ENCODE measurements at regions not wholly inside any gene's neighbourhood (a gene's known extent, or its start where the extent isn't known, plus 50 kb on each side); places are given as distances from the start of the nearest gene placed in this dataset.

DNA sequence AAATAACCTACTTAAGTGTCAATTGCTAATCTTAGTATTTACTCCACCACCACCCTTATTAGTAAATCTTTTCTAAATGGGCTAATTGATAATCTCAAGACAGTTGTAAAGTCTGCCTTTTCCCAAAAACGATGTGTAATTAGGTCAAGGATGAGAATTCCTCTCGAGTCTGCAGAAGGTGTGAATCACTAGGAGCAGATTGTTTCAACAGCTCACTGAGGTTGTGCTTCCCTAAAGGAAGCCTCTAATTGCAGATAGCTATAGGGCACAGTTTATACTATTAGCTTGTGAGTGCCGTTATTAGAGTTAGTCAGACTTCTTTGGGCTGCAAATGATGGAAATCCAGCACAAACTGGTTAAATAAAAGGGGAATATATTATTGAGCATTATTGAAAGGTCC, 84.9 kb downstream of the C11orf91 start:
- DNase-seq, result no peak

DNA sequence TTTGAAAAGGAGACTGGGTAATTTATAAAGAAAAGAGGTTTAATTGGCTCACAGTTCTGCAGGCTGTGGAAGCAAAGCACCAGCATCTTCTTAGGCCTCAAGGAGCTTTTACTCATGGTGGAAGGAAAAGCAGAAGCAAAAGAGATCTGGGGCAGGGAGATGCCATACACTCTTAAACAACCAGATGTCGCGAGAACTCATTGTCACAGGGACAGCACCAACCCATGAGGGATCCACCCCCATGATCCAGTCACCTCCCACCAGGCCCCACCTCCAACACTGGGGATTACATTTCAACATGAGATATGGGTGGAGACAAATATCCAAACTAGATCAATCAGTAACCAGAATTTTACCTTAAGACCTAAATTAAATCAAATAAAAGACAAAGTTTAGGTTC, 87.2 kb downstream of the C11orf91 start:
- no peak for DNase-seq

DNA sequence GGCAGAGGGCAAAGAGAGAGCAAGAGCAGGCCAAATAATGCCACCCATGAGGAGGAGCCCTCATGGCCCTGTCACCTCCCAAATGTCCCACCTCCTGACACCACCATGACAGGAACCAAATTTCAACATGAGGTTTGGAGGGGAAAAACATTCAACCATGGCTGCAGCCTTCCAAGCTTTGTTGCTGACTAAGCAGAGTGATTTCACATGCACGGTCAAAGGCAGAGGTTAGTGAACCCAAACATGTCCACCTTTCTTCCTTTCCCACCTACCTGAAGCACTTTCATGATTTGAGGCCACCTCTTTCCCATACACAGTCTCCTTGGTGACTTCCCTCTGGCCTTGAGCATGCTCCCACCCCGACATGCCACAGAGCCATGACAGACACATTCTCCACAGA, 89.7 kb downstream of the C11orf91 start:
- DNase-seq, result no peak

DNA sequence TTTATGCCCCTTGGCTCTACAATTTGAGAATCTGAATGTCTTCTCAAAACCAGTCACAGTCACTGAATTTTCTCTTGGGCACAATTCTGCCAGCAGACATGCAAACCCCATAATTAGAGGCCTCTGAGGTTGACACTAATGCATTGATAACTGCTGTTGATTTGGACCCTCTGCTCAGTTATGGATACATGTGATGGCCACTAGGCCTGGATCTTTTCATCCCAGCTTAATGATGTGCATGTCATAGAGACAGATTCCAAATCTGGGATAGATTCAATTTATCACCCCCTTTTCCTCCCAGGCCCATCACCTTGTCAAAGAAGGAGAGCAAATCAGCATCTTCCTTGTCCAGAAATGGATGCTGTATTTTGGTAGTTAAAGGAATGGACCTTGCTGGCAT, 92.2 kb downstream of the C11orf91 start:
- no peak for DNase-seq

DNA sequence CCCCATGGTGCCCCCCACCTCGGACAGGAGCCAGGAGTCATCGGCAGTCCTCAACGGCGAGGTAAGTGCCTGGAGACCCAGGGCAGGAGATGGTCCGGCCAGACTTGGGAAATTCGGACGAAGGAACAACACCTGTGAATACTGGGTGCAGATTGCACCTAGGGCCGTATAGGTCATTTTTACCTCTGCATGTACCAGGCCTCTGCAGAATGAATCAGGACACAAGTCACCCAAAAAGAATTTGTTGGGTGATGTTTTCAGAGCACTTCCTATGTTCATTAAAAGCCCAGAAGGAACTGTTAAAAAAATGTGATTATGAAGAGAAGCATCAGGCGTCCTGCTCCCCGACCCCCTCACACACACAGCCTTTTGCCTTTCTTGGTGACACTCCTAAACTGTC, 93.9 kb downstream of the C11orf91 start:
- DNase-seq, result peak; percentile 60

DNA sequence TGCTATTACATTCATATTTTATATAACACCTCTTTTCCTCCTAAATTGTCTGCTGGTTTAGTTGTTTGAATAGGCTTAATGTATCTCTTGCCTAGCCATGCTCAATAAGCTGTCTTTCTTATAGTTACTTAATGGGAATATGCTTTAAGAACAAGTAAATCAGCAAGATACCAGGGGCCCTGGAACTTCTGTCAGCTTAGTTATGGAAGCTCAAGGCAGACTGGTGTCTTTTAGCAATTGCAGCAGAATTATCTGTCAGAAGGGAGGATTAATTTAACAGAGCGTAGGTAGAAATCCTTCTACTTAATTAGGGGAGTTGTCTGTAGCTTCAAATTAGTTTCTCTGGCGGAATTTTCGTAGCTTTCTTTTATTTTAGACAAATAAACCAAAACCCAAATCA, 94.9 kb downstream of the C11orf91 start:
- no peak for DNase-seq

DNA sequence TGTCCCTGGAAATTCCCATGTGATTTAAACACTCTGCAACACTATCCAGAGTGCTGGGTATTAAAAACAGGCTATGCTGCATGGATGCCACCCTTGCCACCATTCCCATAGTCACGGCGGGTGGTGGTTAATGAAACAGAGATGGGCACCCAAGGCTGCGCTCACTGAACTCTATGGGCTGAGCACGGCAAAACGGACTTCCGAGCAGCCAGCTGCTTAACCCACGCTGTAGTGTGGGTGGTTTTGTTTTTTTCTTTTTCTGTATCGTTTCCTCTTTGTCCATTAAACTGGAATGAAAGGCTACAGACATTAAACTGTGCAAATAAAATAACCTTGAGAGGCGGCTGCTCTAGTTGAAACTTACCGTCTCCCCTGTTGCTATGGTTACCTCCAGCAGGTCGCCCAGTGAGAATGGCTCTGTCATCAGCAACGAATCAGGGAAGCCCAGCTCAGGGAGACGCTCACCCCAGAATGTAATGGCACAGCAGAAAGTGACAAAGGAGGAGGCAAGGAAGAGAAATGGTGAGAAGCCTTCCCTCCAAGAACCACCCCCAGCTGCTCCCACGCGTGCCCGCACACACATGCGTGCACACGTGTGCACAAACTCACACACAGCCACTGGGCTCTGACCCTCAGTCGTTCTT, 102.1 kb downstream of the C11orf91 start:
- no peak for DNase-seq

DNA sequence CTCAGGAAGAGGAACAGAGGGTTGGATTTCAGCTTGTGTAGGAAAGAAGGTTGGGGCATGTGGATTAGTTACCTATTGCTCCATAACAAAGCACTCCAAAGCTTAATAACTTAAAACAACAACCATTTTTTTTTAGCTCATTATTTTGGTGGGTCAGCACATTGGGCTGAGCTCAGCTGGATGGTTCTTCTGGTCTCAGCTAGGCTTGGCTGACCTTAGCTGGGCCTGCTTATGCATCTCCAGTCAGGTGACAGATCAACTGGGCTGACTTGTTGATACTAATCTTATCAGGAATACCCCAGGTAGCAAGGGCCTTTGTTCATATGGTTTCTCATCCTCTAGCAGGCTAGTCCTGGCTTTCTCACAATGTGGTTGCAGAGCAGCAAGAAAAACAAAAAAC, 106.4 kb downstream of the C11orf91 start:
- no peak for DNase-seq

DNA sequence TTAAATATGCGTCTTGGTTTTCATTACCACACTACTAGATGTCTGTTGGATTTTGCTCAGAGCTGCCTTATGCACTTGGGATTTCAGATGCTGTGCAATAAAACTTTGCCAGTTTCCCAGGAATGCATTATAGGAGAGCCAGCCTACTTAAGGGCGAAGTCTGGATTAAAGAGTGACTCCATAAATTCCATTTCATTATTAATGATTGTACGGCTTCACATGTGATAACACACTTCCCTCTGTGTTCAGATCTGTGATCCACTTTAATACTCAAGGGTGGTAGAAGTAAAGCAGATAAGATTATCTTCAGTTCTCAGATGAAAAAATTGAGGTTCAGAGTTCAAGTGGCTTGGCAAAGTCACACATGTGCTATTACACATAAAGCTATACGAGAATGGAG, 110.2 kb downstream of the C11orf91 start:
- no peak for DNase-seq

DNA sequence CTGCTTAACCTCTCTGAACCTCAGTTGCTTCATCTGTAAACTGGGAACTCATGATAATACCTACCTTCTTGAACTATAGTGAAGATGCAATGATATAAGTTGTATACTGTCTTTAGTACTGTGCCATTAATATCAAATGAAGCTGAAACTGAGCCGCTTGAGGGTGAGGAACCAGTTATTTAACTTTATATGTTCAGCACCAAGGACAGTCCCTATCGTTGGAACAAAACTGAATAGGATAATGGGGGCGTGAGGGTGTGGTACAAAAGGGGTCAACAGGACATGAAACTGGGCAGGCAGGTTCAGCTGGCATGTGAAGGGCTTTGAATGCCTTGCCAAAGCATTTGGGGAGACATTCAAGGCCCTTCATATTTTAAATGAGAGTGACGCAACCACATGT, 112.6 kb downstream of the C11orf91 start:
- no peak for DNase-seq

DNA sequence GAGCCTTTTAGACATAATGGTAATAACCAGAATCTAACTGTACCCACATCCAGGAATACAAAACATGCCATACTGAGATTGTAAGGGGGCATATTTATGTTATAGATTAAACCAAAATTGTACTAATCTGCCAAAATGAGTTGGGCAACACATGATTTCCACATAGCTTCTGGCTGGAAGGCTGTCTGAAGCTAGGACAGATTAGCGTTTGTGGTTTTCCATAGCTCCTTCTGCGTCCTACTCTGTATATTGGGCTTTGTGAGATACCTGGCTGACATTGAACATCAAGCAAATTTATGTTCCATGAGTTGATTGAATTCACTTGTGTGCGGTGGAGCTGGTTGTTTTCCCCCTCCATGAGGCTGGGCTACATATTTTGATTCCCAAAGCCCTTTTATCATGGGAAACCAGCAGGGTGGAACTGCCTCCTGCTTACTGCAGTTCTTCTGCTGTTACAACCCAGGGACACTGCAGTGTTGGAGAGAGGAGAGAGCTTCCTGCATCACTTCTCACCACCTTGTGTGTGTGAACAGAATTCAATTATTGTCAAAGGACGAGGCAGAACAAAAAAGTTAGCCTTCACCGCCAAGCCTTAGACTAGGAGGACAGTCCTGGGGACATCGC, 114.9 kb downstream of the C11orf91 start:
- no peak for DNase-seq

DNA sequence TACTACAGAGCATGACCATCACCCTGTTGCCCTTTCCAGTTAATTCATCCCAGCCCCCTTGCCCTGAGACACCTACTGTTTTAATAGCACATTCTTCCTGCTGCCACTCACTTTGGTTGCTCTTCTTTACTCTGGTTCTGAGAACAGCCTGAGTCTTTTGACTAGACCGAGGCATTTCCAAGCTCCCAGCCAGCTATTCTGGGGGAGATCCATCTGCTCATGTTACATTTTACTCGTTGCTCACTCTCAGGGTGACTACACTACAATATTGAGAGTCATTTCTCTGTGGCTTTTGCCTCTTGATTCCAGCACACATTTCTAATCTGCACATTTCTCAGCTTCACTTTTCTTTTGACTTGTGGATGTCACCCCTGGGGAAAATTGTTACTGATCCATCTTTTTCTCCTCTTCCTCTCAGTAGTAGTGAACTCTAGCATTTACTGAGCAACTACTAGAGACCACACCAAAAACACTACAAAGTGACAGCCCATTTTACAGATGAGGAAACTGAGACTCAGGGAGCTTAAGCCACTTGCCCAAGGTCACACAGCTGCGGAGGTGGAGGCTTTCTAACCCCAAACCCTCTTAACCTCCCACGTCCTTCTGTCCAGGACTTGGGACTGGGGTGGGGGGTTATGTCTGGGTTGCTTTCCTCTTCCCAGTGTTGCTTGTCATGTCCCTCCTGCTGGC, 117.8 kb downstream of the C11orf91 start:
- DNase-seq, result no peak

DNA sequence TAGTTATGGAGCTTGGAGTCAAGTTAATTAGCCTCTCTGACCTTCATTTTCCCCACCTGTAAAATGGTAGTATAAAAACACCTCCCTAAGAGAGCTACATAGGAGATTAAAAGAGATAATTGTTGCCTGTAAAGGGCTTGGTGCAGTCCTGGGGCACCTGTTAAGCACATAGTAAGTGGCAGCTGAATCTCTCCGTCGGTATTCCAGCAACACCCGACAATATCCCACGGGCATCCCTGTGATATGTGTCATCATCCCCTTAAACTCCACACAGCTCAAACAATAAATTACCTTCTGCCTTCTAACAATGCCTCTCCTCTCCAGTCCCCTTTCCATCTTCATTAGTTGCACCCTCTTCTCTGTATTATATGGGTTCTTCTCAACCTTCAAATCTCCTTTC, 121.5 kb downstream of the C11orf91 start:
- DNase-seq, result no peak

DNA sequence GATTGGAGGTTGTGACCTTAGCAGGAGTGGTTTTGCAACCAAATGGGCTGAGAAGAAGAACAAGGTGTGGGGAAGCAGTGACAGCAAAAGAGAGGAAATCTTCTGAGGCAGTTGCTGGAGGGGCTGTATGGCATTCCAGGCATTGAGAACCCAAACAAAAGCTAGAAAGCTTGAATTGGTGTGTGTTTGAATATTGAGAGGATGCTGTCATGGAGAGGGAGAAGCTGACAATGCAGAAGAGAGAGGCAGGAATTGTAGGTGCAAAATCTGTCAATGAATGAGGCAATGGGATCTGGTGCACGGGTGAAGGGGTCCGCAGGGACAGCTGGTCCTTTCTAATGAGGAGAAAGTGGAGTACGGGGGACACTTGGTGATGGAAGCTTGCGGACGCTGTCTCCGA, 123.4 kb downstream of the C11orf91 start:
- no peak for DNase-seq

DNA sequence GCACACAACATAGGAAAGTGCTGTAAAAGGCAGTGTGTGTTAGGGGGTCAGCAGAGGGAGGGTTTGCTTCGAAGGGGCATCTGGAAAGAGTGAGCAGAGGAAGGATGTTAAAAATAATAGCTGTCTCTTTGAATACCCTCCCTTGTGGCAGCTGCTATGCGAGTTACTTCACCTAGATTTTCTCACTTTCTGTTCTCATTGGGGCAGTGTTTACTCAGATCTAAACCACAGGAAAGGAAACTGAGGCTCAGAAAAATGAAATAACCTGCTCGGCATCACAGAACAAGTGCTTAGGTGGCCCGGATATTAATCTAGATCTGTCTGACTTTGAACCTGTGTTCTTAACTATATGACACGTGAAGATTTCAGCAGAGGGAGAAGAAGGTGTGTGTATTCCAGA, 125.3 kb downstream of the C11orf91 start:
- DNase-seq, result no peak

DNA sequence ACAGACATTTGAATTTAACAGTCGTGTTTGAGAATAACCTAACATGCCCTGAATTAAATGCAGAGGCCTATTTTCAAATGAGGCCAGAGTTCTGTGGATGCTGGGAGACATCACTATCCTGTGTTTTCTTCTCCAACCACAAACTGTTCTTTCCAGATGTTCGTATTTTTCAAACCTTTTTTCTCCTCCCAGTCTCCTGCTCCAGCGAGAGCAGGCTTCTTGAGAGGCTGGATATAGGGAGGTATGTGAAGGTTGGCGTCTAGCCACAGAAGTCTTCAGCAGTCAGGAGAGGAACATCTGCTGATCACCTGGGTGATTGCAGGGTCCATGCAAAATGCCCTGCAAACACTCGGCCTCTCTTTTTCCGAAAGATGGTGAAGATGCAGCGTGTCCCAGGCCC, 126.3 kb downstream of the C11orf91 start:
- DNase-seq, result no peak

DNA sequence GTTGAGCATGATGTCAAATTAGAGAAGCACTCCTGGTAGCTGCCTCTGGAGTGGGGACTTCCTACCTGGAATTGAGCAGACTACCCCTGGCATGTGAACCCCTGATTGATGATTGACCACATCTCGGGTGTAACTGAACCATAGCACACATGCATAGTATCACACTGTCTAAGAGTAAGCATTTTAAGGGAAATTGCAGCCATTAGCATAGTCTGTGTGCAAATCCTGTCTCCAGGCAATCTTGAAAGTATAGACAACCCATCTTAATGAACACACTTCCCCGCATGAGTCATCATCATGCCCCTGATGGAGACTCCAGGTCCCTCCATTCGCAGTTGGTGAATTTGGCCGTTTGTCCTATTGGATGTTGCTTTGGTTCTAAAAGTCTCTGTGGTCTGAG, 131.3 kb downstream of the C11orf91 start:
- DNase-seq, result no peak

DNA sequence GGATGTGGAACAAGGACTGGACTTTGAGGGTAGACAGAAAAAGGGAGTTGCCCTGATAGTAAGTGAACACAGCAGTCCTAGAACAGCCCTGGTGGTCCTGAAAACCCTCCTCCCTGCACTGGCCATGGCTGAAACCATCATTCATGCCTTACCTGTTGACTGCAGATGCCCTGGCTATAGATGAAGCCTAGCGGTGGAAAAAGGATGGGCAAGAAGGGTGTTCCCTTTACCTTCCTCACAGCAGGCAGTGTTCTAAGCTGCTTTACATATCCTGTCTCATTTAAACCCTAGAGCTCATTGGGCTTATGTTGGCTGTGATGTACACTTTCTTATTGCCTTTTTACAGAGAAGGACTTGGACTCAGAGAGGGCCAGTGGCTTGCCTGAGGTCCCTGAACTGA, 133.6 kb downstream of the C11orf91 start:
- DNase-seq, result no peak

DNA sequence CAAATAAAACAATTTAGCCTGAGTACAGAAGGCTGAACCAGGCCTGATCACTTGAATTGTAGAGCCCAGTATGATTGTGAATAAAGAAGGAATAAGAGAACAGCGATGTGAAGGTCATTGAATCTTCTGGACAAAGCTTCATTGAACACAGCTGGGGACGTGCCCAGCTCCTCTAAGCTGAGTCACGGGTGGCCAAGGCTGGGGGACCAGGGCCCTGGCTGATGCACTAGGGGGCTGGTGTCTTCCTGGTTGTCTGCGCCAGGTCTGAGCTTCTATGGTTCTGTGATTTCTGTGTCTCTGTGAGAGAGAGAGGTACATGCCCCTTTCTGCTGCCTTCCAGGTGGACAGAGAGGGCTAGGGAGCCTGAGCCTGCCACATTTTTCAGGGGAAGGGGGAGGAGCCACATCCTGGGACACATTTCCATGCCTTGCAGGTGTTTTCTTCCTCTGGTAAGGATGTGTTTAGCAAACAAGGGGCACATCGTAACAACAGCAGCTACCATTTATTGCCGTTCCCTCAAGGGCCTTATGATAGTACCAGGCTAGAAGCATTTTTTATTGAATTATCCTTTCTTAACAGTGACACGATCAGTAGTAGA, 135.7 kb downstream of the C11orf91 start:
- no peak for DNase-seq

DNA sequence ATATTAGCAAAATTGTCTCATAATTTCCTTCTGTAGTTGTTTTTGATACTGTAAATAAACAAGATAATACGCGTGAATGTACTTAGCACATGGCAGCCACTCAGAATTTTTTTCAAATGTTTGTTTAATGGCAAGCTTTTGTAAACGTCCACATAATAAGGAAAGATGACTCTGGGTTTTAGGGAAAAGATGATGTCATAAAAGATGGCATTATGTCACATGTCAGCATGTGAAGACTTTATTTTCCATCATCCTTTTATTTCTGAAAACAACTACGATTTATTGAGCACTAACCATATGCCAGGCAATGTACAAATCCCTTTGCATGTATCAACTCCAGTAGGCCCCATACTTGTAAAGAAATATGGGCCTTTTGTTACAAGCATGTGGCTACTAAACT, 139.9 kb downstream of the C11orf91 start:
- DNase-seq, result no peak

DNA sequence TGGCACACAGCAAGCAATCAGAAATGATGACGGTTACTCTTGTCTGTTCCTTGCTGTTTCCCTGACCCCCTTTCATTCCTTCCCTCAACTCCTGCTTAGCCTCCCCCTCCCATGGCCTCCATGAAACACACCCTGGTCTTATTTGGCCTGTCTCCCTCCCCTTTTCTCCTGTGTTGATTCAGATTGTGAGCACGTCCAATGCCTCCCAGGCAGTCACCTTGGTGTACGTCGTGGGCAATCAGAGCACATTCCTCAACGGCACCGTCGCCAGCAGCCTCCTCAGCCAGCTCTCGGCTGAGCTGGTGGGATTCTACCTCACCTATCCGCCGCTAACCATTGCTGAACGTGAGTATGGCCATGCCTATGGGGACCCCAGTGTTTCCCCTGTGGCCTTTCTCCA, 141.1 kb downstream of the C11orf91 start:
- peak; percentile 71 for DNase-seq

DNA sequence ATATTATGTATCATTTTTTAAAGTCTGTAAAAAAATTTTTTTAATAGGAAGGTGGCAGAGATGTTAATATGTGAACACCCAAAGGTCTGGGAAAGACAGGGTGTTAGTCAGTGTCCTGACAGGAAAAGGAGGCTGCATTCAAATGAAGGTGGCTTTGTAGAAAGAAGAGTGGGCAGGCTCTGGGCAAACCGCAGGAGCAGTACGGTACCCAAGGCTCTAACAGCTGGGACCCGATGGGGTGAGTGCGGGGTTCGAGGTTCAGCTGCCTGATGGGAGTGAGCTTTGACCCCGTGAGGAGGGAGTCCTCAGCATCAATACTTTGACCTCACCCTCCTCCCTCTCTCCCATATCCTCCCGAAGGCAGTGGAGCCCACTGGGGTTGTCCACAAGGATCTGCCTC, 142.5 kb downstream of the C11orf91 start:
- no peak for DNase-seq

DNA sequence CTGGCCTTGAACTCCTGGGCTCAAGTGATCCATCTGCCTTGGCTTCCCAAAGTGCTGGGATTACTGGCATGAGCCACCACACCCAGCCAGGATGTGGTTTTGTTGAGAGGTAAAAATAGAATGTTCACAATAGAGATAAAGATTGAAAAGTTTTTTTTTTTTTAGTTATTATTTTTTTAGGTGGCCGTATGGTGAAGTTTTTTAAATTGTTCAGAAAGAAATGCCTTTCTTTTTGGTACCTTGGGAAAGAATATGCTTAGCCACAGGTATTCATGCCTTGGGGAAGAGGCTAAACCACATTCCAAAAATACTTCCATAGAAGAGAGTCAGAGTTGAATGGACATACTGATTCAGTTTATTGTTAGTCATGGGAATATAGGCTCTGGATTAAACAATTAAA, 143.4 kb downstream of the C11orf91 start:
- no peak for DNase-seq

DNA sequence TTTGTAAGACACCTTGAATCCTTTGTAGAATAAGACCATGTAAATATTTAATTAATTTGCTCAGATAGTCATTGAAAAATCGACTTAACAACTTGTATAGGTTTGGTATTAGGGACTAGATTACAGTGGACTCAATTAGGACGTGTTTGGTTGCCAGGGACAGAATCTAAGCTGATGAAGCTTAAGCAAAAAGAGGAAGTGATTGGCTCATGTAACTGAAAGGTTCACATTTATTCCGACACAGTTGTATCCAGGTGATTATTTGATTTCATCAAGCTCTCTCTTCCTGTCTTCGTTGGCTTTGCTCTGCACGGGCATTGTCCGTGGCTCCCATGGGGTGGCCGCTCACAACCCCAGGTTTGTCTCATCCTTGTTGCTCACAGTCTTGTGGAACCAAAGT, 146.4 kb downstream of the C11orf91 start:
- no peak for DNase-seq
